ENCODE measurements at regions not wholly inside any gene's neighbourhood (a gene's known extent, or its start where the extent isn't known, plus 50 kb on each side); places are given as distances from the start of the nearest gene placed in this dataset.

- TF ChIP-seq CTCF (IDR thresholded peaks at IDR 0.05) (no peak), POLR2AphosphoS5 (IDR thresholded peaks at IDR 0.05) (no peak)
Observed at GRCh38 chr12:107415071-107415470, 270.5 kb upstream of the PWP1 start.
